ENCODE measurements at regions not wholly inside any gene's neighbourhood (a gene's known extent, or its start where the extent isn't known, plus 50 kb on each side); places are given as distances from the start of the nearest gene placed in this dataset.
"Not testable (repeated sequence)": the region's sequence is repeated elsewhere in the genome, so short reads cannot be mapped to it uniquely, and the experiment has no call there.

DNA sequence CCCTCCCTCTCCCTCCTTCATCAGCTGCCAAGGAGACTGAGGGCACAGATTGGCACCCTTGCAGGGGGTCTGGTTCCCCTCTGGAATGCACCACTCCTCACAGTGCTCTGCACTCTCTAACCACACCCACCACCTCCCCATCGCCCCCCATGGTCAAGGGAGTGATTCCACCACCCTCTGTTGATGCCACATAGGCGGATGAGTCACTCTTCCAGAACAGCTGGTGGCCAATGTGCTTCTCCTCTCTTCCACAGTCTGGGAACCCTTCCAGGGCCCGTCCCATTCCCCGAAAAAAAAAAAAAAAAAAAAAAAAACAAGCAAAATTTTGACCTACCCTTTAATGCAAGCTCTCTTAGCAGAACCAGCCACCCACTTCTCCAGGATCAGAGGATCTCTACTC is 341.3 kb upstream of the KLF3 start:
- no peak for DNase-seq (ENCODE audit: low spot score)
- intact Hi-C loops (cut with DNase I), result loop anchor here (5.0 kb wide), 2 partner anchors 350 to 355 kb away; no protein-coding TSS in a partner anchor

DNA sequence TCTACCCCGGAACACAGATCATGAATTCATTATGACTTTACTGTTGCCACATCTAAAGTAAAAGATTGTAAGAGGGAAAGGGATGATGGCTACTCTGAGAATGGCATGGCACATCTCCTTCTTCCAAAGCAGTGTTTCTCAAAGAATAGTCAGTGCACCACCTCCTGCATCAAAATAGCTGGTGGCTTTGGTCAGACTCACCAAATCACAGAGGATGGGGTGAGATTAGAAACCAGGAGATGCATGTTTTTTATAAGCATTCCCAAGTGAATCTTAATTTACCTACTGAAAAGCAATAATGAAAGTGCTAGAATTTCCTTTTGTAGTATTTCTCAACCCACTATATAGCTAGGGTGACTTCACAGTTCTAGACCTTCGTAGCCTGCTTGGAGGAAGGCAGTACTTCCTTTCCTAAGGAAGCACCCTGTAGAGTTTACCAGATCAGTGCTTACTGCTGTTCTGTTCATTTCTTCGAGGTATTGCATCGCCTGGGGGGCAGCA is 340.8 kb upstream of the KLF3 start:
- no peak for DNase-seq (ENCODE audit: low spot score)
- intact Hi-C loops (cut with DNase I), result loop anchor here (5.0 kb wide), 2 partner anchors 349 to 354 kb away; no protein-coding TSS in a partner anchor

DNA sequence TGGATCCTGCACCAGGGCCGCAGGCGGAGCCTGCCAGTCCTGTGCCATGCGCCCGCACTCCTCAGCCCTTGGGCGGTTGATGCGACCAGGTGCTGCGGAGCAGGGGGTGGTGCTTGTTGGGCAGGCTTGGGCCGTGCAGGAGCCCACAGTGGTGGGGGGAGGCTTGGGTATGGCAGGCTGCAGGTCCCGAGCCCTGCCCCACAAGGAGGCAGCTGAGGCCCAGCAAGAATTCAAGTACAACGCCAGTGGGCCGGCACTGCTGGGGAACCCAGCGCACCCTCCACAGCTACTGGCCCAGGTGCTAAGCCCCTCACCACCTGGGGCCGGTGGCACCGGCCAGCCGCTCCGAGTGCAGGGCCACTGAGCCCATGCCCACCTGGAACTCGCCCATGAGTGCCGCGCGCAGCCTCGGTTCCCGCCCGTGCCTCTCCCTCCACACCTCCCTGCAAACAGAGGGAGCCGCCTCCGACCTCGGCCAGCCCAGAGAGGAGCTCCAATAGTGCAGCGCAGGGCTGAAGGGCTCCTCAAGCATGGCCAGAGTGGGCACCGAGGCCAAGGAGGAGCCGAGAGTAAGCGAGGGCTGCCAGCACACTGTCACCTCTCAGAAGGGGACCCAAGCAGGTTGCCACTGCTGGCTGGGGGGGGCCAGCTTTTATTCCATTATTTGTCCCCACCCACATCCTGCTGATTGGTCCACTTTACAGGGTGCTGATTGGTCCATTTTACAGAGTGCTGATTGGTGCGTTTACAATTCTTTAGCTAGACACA is 339.0 kb upstream of the KLF3 start:
- intact Hi-C loops (cut with DNase I), result loop anchor here (5.0 kb wide), 2 partner anchors 347 to 352 kb away; no protein-coding TSS in a partner anchor
- no peak for DNase-seq (ENCODE audit: low spot score)

DNA sequence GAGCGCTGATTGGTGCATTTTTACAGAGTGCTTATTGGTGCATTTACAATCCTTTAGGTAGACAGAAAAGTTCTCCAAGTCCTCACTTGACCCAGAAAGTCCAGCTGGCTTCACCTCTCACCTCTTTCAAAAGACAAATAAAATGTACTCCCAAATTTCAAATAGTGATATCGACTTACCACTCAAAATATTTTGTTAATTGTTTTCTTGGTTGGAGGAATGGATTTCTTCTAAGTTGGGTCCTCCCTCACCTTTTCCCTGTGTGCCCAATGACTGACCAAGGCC is 338.4 kb upstream of the KLF3 start:
- intact Hi-C loops (cut with DNase I), result no loop called here

DNA sequence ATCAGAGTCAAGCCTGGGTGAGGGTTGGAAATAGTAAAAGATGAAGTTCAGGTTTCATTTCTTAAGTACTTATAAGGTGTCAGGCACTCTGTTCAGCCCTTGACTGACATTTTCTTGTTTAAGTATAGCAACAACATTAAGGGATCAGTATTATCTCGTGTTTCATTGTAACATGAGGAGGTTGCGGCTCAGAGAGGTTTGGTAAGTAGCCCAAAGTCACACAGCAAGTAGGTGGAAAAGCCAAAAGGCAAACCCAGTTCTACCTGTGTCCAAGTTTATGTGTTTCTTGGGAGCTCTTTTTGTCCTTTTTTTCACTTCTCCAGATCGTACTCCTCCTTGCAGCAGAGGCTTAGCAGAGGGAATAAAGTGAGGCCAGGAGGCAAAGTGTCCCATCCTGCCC is 337.5 kb upstream of the KLF3 start:
- intact Hi-C loops (cut with DNase I), result no loop called here
- DNase-seq (ENCODE audit: low spot score), result no peak

More for the DNA sequence above, 338.4 kb upstream of the KLF3 start:
- no peak for DNase-seq (ENCODE audit: low spot score)

DNA sequence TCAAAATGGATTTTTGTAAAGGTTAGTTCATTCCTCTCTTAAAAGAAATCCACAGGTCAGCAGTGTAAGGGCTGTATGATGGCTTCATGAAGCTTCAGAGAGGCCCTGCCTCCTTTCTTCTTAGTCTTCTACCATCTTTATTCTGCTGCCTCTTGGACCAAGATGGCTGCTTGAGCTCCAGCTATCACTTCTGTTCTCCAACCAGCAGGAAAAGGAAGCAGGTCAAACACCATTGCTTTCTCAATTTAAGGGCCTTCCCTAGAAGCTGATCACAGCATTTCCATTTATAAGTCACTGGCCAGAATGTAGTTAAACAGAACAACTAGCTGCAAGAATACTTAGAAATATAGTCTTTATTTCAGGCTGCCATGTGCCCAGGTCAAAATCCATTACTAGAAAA is 336.8 kb upstream of the KLF3 start:
- no peak for DNase-seq (ENCODE audit: low spot score)
- intact Hi-C loops (cut with DNase I), result no loop called here

DNA sequence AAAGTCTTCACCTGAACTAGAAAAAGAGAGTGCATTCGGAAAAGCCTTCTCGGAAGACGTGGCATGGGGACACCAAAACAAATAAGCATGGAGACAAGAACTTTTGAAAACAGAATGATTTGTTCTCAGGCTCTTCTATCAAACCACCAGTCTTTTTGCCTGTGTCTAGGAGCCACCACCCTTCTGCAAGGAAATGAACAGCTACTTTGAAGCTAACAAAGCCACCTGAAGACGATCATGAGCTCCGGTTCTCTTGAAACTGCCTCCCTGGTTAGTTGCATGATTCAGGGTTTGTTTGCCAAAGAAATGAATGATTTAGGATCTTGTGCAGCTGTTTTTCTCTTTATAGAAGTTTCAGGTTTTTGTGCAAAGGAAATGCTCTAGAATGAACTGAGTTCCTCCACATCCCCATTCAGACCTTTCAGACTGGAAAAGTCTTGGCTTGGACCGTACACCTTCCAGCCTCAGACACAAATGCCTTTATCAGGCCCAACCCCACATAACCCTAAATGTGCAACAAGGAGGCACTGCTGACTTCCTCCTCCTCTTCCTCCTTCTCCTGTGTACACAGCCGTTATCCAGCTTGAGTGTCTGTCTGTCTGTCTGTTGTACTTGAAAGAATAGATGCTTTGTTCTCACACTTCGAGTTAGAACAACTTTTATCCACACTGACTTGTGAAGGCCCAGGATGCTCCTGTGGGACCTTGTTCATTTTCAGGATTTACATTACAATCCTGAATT is 334.8 kb upstream of the KLF3 start:
- no peak for DNase-seq (ENCODE audit: low spot score)
- intact Hi-C loops (cut with DNase I), result no loop called here

DNA sequence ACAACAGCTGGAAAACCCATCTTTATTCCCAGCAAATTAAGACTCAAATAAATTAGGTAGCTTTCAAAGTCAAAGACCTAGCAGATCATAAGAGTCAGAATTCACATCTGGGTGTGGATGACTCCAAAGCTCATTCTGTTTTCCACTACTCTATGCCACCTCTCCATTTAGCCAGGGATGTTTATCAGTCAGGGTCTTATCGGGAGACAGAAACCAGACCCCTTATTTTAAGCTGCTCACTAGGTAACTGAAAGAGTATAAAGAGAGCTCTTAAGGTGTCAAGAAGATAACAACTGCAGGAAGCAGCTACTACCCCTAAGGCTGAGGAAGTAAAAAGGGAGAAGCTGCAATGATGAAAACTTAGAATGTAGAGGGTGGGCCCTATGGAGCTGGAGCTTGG is 333.7 kb upstream of the KLF3 start:
- no peak for DNase-seq (ENCODE audit: low spot score)
- intact Hi-C loops (cut with DNase I), result no loop called here

DNA sequence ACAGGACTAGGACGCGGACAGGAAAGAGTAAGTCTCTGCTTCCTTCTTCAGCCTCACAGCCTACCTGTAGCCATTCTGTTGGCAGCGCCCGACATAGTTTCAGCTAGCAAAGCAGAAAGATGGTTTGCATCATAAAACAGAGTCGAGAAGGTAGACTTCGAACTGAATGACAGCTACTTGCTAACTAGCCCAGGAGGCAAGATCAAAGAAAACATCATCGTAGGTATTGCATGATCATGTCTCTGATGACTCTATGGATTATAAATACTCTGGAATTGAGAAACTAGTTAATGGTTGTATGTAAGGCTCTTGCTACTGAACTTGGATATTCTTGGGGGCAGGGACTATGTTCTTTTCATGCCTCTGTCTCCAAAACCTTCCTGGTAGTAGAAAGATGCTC is 333.1 kb upstream of the KLF3 start:
- intact Hi-C loops (cut with DNase I), result no loop called here
- DNase-seq (ENCODE audit: low spot score), result no peak

DNA sequence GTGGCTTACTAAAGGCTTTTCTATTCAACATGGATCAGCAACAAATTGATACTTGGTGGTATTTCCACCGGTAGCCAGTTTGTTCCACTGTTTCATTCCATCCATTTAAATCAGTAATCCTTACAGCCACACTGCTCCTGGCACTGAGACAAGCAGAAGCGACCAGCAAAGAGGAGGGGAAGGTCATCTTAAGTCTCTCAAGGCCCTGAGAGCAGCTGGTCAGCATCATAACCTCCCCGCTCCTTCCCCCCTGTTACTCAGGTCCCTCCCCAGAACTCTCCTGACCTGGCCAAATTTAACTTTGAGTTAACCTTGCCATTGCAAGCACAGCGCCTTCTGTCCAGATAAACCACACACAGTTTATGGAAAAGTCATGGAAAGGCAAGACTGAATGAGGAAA is 331.3 kb upstream of the KLF3 start:
- intact Hi-C loops (cut with DNase I), result no loop called here
- DNase-seq (ENCODE audit: low spot score), result no peak

DNA sequence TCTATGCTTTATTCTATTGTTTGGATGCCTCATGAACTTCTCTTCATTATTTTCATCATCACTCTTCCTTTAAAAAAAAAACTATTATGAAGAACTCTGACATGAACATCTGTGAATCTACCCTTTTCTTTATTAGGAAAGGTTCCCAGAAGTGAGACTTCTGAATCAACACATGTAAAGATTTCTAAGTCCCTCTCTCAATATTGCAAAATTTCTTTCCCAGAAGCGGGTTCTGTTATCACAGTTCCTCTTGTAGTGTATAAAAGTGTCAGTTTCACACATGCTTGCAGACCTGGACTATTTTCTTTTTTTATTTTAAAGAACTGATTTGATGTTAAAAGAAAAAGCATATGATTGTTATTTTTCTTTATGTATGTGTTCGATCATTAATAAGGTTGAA is 330.8 kb upstream of the KLF3 start:
- DNase-seq (ENCODE audit: low spot score), result no peak
- intact Hi-C loops (cut with DNase I), result no loop called here

DNA sequence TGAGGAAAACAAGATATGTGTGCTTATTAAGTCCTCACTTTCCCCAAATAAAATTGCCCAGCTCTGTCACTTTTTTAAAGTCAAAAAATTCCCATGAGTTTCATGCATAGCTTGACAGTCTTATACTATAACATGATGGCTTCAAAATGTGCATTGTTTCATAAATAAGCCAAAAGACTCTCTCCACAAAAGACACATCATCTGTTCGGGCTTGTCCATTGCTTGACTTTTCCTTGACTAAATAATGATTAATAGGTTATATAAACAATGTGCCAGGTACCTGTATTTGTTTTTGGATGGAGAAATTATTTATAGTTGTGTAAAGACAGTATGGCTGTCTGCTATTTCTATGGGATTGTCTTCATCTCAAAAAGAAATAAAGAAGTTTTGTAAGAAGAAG is 329.2 kb upstream of the KLF3 start:
- intact Hi-C loops (cut with DNase I), result no loop called here

DNA sequence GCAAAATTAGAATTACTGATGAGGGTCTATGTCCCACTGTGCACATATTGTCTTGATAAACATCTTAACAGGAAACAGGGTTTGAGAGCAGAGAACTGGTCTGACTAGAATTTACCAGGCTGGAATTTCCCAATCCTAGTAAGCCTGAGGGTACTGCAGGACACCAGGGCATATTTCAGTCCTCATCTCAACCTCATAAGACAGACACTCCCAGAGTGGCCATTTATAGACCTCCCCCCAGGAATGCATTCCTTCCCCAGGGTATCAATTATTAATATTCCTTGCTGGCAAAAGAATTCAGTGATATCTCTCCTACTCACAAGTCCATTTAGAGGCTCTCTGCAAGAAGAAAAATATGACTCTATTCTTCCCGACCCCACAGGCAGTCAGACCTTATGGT is 325.1 kb upstream of the KLF3 start:
- intact Hi-C loops (cut with DNase I); DNase-seq (ENCODE audit: low spot score): not testable (repeated sequence)

More for the DNA sequence above, 329.2 kb upstream of the KLF3 start:
- no peak for DNase-seq (ENCODE audit: low spot score)

DNA sequence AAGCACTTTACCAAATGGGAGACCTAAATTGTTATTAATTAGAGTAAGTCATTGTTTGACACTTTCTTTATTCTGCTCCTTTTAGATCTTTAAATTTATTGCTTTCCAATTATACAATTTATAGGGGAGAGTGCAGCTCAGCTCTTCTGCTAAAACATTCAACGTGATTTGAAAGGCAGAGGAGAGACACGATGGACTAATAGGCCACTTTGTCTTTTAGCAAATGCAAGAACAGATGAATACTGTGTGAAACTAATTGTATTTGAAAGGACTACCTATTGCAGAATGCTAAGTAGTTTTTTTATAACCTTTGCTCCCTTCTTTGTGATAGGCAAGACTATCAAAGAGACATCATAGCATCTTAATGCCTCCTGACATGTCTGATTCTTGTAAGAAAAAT is 320.4 kb upstream of the KLF3 start:
- DNase-seq (ENCODE audit: low spot score), result no peak
- intact Hi-C loops (cut with DNase I), result no loop called here

DNA sequence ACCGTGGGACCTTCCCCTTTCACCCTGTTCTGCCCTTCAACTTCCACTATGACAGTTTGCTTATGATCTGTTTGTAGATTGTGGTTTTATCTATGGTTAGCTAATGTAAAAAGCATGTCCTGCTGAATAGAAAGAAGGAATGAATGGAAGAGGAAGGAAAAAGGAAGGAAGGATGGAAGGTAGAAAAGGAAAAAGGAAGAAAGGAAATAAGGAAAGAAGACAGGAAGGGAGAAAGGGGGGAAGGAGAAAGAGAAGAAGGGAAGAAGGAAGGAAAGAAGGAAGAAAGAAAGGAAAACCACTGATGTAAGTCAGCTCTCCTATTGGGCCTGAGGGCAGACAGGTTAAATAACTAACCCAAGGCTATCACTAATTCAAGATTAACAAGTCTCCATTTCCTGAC is 319.1 kb upstream of the KLF3 start:
- no peak for DNase-seq (ENCODE audit: low spot score)
- intact Hi-C loops (cut with DNase I), result no loop called here

DNA sequence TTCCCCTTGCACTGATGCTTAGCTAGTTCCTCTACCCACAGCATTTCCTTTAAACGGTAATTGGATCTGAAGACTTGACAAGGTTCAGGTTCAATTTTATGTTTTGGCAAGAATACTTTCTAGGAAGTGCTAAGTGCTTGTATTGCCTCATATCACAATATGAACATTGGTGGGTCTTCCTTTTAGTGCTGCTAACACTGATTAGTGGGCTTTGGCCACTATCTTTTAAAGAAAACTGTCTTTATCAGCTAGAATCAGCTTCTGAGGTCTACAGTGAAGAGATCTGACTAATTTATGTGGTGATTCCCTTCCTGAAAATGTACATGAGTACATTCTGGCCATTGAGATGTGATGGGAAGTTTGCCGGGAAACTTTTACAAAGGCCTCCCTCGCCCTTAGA is 316.7 kb upstream of the KLF3 start:
- intact Hi-C loops (cut with DNase I), result no loop called here
- no peak for DNase-seq (ENCODE audit: low spot score)

DNA sequence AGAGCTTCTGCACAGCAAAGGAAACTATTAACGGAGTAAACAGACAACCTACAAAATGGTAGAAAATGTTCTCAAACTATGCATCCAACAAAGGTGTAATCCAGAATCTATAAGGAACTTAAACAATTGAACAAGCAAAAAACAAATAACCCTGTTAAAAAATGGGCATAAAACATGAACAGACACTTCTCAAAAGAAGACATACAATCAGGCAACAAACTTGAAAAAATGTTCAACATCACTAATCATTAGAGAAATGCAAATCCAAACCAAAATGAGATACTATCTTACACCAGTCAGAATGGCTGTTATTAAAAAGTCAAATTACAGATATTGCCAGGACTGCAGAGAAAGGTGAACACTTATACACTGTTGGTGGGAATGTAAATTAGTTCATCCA is 309.6 kb upstream of the KLF3 start:
- no peak for DNase-seq (ENCODE audit: low spot score)
- intact Hi-C loops (cut with DNase I), result no loop called here

DNA sequence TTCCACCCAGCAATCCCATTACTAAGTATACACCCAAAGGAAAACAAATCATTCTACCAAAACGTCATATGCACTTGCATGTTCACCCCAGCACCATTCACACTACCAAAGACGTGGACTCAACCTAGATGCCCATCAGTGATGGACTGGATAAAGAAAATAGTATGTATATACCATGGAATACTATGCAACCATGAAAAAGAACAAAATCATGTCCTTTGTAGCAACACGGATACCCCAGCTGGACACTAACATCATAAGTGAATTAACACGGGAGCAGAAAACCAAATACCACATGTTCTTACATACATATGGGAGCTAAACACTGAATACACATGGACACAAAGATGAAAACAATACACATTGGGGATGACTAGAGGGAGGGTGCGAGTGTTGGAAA is 309.1 kb upstream of the KLF3 start:
- no peak for DNase-seq (ENCODE audit: low spot score)
- intact Hi-C loops (cut with DNase I), result no loop called here

DNA sequence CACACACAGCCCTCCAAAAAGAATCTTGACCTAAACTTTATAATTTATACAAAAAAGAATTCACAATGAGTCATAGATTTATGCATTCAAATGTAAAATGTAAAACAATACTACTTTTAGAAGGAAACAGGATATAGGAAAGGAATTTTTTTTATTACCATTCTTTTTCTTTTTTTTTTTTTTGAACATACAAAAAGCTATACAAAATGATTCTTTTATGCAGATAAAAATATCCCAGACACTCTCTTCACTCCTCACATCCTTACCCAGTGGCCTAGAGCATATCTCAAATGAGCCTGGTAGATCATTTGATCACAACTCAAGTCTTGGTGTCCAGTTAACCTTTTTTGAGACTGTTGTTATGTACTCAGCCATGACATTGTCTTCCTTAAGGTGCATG is 307.3 kb upstream of the KLF3 start:
- intact Hi-C loops (cut with DNase I), result no loop called here
- no peak for DNase-seq (ENCODE audit: low spot score)

DNA sequence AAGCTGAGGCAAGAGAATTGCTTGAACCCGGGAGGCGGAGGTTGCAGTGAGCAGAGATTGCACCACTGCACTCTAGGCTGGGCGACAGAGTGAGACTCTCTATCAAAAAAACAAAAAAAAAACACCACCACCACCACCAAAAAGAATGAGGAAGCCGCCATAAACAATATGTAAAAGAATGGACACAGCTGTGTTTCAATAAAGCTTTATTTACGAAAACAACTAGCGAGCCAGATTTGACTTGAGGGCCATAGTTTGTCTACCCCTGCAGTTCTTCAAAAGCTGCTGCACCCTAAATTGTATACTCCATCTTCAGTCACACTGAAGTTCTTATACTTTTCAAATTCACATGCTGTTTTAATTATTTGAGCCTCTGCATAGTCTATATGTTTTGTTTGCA is 306.5 kb upstream of the KLF3 start:
- DNase-seq (ENCODE audit: low spot score), result no peak
- intact Hi-C loops (cut with DNase I), result no loop called here

DNA sequence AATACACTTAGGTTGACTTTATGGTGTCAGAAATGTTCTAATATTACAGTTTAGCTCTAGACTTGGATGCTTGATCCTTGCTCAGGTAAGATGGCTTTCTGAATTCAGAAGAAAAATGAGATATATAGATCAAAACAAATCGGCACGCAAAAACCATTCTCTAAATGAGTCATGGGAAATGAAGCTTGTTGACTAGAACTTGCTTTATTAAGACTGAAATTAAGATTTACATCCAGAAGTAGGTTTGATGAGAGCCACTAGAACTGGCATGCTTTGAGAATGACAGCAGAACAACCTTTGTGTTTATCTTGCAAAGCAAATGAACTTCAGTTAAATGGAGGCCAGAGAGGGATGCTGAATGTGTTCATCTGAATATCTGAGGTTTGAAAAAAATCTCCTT is 304.9 kb upstream of the KLF3 start:
- intact Hi-C loops (cut with DNase I), result no loop called here
- DNase-seq (ENCODE audit: low spot score), result no peak

Measured in posterior vena cava (tissue), 2 donors.